SHP77 treated with DMSO at 0.1 percent for 48 hours (cell line): ENCODE measurements at regions not wholly inside any gene's neighbourhood (a gene's known extent, or its start where the extent isn't known, plus 50 kb on each side); places are given as distances from the start of the nearest gene placed in this dataset.

ENCODE experiments used
- DNase-seq: peaks from one replicate; lab custom pipeline; 2025; lab: John Stamatoyannopoulos, UW

- no peak for DNase-seq
Observed at GRCh38 chr1:80779275-80779674, 1021.5 kb upstream of the ADGRL2 start.

GRCh38 chr1:80778094-80778840 lies 1022.5 kb upstream of the ADGRL2 start:
- DNase-seq: no peak

DNA sequence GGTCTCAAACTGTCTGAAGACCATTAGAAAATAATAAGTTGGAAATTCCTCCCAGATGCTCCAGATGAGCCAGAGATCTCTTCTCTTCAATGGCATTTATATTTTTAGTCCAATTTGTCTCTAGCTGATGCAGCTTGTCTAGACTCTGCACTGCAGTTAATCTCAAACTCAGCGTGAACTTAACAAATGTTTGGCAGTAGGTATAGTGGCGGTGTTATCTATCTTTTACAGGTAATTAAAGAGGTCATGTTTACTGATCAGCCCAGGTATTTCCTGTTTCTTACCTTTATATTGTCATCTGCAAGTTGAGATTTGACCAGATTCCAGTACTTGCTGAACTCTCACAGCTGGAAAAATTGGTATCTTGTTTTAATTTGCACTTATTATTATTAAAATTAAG lies 1024.5 kb upstream of the ADGRL2 start:
- DNase-seq: no peak

DNA sequence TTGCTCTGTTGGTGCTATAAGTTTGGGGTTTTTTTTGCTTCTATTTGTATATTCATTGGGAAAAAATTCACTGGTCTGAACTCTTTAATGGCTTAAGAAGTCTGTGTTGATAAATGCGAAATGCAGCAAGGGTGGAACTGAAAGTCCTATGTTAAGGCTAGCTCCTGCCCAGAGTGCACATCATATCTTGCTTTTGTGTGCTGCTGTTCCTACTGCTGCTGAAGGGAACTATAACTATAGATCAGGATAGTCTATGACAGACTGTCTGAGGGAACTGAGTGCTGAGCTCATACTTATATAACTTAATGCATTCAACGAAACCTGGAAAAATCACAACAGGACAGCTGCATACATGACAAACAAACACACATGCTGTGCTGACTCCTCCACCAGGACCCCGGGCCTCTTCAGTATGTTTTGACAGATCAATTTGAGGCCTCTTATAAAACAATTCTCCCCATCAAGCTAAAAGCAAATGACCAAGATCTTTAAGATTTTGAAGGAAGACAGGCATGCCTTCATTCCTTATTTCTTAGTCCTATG lies 1031.5 kb upstream of the ADGRL2 start:
- no peak for DNase-seq

GRCh38 chr1:80767711-80768110 lies 1033.0 kb upstream of the ADGRL2 start:
- no peak for DNase-seq

- DNase-seq: peak; percentile 1
Observed at GRCh38 chr1:80759354-80759753, 1041.4 kb upstream of the ADGRL2 start.

- DNase-seq: no peak
Observed at GRCh38 chr1:80755944-80756343, 1044.8 kb upstream of the ADGRL2 start.

- DNase-seq: no peak
Observed at GRCh38 chr1:80751204-80751603, 1049.5 kb upstream of the ADGRL2 start.

- DNase-seq: no peak
Observed at GRCh38 chr1:80731241-80731894, 1069.4 kb upstream of the ADGRL2 start.

DNA sequence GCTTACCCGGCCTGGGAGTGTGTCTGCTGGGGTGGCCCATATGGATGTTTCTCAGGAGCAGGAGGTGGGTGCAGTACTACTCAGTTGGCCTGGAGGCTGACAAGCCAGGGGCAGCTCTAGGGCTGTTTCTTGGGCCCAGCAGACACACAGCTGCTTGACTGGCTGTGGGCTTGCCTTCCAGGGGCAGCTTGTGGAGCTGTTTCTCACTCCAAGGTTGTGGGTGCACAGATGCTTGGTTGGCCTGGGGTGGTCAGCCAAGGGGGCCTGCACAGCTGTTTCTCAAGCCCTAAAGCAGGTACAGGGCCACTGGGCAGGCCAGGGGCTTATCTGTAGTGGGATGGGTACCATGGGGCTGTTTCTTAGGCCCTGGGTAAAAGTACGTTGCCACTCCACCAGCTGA lies 1078.1 kb upstream of the ADGRL2 start:
- no peak for DNase-seq

DNA sequence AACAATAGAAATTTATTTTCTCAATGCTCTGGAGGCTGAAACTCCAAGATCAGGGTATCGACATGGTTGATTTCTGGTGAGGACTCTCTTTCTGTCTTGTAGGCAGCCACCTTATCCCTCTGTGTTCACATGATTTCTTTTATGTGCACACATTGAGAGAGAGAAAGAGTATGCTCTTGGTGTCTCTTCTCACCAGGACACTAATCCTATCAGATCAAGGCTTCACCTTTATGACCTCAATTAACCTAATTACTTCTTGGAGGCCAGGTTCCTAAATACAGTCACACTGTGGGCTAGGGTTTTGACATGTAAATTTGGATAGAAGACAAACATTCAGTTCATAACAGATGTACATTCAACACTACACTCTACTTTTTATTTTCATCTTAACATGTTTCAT lies 1094.2 kb upstream of the ADGRL2 start:
- DNase-seq: no peak

DNA sequence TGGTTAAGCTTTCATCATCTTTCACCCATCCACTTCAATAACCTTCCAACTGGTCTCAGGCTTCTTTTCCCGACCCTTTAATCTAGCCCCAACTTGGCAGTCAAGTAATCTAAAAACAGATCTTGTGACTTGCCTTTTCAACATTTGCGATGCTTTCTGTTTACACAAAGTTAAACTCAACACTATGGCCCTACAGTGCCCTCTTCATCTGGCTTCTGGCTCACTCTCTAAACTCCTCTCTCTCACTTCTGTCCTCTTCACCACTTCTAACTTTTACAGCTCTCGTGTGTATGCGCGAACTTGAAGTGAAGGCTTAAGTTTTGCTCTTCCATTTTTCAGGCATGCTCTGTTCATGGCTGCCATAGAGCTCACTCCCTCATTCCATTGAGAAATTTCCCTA lies 1122.3 kb upstream of the ADGRL2 start:
- DNase-seq: no peak

DNA sequence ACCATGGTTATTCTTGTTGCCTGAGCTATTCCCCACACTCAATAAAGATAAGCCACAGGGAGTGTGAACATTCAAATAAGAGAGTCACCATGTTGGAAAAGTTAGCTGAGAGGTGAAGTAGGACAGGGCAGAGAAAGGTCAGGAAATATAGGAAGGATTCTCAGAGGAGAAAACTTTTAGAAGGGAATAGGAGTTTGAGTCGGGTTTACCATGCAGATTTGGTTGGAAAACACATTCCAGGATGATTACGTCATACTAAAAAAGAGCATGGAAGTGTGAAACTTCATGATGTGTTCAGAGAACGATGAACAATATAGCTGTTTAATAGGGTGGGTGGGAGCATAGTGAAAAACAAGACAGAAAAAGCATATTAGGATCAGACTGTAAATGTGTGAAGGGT lies 1125.3 kb upstream of the ADGRL2 start:
- no peak for DNase-seq

DNA sequence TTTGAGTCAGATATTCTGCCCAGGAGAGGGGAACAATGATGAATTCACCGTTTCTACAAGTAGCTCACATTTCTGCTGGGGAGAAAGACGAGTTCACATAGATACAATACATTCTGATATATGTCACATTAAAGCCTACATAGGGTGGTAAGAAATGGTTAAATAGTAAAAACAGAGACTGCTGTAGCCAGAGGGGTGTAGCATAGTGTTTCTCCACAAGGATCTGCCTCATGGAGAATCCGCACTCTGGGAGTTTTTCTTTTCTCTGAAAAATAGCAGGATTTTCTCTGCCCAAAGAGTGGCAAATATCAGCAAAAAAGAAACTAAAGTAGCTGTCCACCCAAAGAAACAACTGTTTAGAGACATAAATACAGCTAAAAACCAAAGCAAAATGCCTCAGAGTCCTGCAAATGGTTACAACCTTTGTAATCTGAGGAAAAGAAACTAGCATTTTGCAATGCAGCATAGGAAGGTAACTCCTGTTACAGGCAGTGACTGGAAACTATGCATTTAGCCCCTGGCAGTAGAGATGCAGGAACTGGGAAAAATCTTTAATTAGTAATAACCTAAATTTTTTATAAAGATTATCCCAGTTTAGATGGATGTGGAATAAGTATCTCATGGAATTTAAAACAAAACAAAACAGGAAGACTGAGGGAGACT lies 1126.7 kb upstream of the ADGRL2 start:
- no peak for DNase-seq

DNA sequence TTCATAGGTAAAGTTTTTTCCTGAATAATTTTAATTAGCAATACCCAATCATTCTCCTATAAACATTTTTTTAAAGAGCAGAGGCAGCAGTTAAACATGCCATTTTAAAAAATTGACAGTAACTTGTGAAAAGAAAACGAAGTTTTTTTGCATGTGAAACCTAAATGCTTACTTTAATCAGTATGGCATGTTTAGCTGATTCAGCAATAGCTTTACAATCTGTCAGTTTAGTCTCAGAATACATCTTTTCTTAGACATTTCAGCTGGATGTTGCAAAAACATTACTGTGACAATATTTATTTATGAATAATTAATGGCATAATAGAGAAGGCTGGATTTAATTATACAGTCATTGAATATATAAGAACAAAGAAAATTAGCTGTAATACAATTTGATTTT lies 1132.4 kb upstream of the ADGRL2 start:
- no peak for DNase-seq

DNA sequence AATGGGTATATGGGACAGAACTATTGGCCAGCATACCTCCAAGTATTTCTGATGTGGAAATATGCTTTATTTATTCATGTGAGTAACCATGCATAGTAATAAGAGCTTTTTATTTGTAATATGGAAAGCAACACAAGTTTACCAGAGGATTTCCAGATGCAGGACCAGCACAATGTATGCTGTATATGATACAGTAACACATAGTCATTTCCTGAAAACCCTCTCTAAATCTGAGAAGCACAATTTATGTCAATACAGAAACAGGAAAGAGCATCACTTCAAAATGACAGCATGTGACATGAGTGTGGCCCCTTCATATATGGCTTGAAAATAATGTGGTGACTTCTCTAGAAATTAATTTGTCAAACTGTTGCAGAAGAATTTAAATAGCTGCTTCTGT lies 1134.7 kb upstream of the ADGRL2 start:
- DNase-seq: no peak

GRCh38 chr1:80659161-80659560 lies 1141.6 kb upstream of the ADGRL2 start:
- DNase-seq: no peak

GRCh38 chr1:80657707-80658106 lies 1143.0 kb upstream of the ADGRL2 start:
- no peak for DNase-seq

- DNase-seq: no peak
Observed at GRCh38 chr1:80657044-80657643, 1143.6 kb upstream of the ADGRL2 start.

DNA sequence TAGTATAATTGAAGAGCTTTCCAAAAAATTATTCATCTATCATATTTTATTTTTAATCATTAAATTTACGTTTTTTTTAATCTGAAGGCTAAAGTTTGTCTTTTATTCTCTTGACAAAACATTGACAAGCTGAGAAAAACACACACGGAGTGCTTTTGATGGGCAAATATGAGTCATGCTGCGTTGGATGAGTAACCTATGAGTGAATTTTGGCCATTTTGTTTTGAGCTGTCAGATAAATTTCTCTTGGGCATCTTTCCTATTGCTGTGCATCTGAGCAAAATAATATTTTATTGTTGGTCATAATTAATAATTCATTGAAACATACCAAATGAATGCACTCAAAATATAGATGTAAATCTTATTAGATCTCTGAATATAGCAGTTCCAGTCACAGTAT lies 1144.1 kb upstream of the ADGRL2 start:
- DNase-seq: no peak

DNA sequence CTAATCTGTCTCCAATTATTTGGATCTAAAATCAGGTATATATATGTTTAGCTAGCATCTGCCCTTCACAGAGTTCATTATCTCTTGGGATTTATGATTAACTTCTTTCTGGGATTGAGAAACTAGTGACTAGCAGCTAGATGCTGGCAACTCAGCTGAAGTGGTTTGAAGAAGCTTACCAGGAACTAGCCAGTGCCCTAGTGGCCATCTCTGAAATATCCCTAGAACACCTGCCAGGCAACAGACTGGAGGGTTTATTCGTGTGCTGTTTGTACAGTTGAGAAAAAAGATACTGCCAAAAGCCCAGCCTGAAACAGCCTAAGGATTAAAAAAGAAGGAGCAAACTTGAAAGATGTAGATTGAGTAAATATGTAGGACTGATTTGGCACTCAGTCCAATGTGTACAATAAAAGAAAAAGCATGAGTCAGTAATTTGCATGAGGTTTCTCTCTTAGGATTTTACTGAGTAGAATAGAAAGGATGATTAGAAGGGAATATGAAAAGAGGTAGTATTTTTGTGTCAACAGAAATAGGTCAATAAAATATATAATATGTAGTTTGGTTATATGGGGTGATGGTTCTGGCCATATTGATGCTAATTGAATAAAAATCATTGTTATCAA lies 1144.6 kb upstream of the ADGRL2 start:
- peak; percentile 71 for DNase-seq

DNA sequence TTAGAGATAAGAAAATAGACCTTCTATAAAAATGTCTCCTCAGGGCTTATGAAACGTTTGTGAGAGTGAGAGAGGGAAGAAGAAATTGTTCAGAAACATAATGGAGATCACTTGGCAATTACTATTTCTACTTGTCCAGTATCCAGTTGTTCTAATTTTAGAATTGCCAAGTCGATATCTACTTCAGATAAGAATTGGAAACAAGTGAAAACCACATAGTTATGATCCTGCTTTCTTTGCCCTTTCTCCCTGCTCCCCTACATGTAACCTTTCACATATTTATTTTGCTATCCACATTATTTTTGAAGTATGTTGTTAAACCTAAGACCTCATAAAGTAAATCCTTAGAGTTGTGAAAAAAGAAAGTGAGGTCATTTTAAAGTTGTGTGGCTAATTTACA lies 1154.7 kb upstream of the ADGRL2 start:
- no peak for DNase-seq
